ENCODE measurements at regions not wholly inside any gene's neighbourhood (a gene's known extent, or its start where the extent isn't known, plus 50 kb on each side); places are given as distances from the start of the nearest gene placed in this dataset.

DNA sequence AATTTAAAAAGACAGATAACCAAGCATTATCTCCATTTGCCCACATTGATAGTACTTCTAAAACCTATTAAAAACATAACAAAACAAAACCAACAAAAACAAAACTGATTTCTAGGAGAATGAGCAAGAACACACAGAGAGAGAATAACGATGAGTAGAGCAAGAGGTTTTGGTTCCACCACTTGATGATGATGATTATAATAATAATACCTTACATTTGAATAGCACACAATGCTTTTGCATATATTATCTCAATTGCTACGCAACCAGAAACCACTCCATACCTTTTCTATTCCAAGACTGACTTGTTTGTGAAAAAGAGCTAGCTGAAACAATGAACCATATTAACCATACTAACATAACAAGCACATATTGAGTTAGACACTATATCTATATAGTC lies 1090.9 kb downstream of the SH3BGRL start:
- DNase-seq (ENCODE audit: low read depth): no peak
- TF ChIP-seq CTCF (IDR thresholded peaks at IDR 0.05; ENCODE audit: control insufficient read depth, extremely low read depth, insufficient read depth): no peak
- H3K4me3 ChIP-seq (ENCODE audit: low read depth, low read length): no peak overlapping the region

DNA sequence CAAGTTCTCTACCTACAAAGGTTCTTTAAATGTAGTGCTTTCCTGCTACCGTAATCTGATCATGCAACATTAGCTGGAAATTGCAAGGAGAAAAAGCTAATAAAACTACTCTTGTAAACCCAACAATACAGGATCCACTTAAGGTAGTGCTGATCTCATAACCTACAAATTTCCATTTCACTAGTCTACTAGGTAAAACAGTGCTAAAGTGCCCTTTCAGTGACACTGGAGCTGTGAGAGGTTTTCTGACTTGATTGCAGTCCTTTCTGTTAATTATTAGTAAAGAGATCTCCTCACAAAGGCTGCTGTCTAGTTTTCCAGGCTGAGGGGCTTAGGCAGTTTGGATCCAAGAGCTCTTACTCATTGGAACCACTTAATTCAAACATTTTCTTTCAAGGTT lies 1118.7 kb downstream of the SH3BGRL start:
- TF ChIP-seq CTCF (IDR thresholded peaks at IDR 0.05; ENCODE audit: control insufficient read depth, extremely low read depth, insufficient read depth): no peak
- DNase-seq (ENCODE audit: low read depth): peak; percentile 32
- no peak overlapping the region for H3K4me3 ChIP-seq (ENCODE audit: low read depth, low read length)

DNA sequence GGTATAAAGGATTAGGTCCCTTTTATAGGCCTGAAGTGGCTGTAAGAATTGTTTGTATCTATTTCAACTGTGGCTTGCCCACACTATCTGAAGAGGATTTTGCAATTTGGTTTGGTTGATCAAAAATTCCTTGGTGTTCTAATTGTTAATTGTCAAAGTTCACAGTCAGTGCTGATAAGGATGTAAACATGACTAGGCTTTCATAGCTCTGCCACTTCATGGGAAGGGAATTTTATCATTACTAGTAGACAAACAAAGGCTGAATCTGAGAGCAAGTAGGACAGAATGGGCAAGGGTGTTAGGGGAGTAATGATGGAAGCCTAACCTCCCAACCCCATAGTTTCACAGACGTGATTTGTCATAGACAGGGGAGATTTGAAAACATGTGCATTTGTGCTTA lies 1131.7 kb downstream of the SH3BGRL start:
- TF ChIP-seq CTCF (IDR thresholded peaks at IDR 0.05; ENCODE audit: control insufficient read depth, extremely low read depth, insufficient read depth): no peak
- DNase-seq (ENCODE audit: low read depth): no peak

DNA sequence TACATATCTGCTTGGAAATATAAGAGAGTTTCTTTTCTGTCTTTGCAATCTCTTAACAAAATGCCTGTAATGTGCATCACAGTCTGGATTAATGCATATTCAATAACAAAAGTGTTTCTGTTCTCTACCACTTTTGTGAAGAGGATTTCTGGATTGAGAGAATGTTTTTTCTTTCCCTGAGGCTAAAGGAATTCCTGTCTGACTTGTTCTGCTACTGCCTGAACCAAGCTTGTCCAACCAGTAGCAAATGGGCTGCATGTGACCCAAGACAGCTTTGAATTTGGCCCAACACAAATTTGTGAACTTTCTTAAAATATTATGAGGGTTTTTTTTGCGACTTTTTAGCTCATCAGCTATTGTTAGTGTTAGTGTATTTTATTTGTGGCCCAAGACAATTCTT lies 1133.9 kb downstream of the SH3BGRL start:
- peak; percentile 54 for DNase-seq (ENCODE audit: low read depth)
- H3K4me3 ChIP-seq (ENCODE audit: low read depth, low read length): peak overlapping the region; percentile 11; the same call in 1 of the 2 replicates
- no peak for TF ChIP-seq CTCF (IDR thresholded peaks at IDR 0.05; ENCODE audit: control insufficient read depth, extremely low read depth, insufficient read depth)

More for the DNA sequence above, 1131.7 kb downstream of the SH3BGRL start:
- H3K4me3 ChIP-seq (ENCODE audit: low read depth, low read length): no peak overlapping the region

DNA sequence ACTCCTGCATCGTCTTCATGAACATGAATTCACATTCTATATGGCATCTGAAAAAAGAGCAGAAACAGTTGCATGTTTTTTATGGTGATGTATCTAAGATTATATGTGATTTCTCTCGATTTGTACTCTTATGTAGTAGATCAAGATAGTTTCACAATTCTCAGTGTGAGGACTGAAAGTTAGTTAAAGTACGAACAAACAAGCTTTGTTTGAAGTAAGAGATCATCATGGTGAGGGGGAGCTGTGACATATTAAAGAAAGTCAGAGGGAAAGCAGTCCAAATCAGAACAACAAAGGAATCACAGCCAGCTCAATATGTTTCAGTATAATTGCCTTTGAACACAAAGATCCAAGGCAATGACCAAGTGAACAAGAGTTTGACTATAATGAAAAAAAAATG lies 1140.6 kb downstream of the SH3BGRL start:
- no peak for DNase-seq (ENCODE audit: low read depth)
- TF ChIP-seq CTCF (IDR thresholded peaks at IDR 0.05; ENCODE audit: control insufficient read depth, extremely low read depth, insufficient read depth): no peak

GRCh38 chrX:82362550-82362949 lies 1145.5 kb upstream of the POU3F4 start:
- H3K4me3 ChIP-seq (ENCODE audit: low read depth, low read length): no peak overlapping the region
- DNase-seq (ENCODE audit: low read depth): no peak
- no peak for TF ChIP-seq CTCF (IDR thresholded peaks at IDR 0.05; ENCODE audit: control insufficient read depth, extremely low read depth, insufficient read depth)

More for the DNA sequence above, 1140.6 kb downstream of the SH3BGRL start:
- no peak overlapping the region for H3K4me3 ChIP-seq (ENCODE audit: low read depth, low read length)

GRCh38 chrX:82362990-82363389 lies 1145.1 kb upstream of the POU3F4 start:
- H3K4me3 ChIP-seq (ENCODE audit: low read depth, low read length): no peak overlapping the region
- DNase-seq (ENCODE audit: low read depth): no peak
- no peak for TF ChIP-seq CTCF (IDR thresholded peaks at IDR 0.05; ENCODE audit: control insufficient read depth, extremely low read depth, insufficient read depth)

All from LNCaP clone FGC (cell line).